Breast epithelium (tissue), 3 donors: ENCODE measurements at regions not wholly inside any gene's neighbourhood (a gene's known extent, or its start where the extent isn't known, plus 50 kb on each side); places are given as distances from the start of the nearest gene placed in this dataset.

Experiments
- POLR2A ChIP-seq: fragments of 450-650 bp; IDR thresholded peaks from one replicate; pipeline ENCODE4 v1.6.1; 2016; ENCODE audit warnings: antibody characterized with exemption, mild to moderate bottlenecking, moderate library complexity
- POLR2AphosphoS5 ChIP-seq, 3 donors: sonication (generic); formaldehyde crosslinking; IDR thresholded peaks; one replicate each; pipeline ENCODE4 v1.6.1; 2017; ENCODE audit warnings: antibody characterized with exemption in 3 of 3
- TF ChIP-seq, protein P1 (sequence below), 3 donors: fragments of 450-650 bp; IDR thresholded peaks; one replicate each; pipeline ENCODE4 v1.5.1; 2016 to 2017; ENCODE audit warnings: antibody characterized with exemption in 3 of 3, mild to moderate bottlenecking in 3 of 3, moderate library complexity in 3 of 3

DNA sequence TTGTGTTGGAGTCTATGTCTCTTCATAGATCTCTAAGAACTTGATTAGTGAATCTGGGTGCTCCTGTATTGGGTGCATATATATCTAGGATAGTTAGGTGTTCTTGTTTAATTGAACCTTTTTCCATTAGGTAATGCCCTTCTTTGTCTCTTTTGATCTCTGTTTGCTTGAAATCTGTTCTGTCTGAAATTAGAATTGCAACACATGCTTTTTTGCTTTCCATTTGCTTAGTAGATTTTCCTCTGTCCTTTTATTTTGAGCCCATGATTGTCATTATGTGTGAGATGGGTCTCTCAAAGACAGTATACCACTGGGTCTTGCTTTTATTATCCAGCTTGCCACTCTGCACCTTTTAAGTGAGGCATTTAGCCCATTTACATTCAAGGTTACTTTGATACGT, 79.1 kb upstream of the APOOL start:
- TF ChIP-seq, protein P1, sequence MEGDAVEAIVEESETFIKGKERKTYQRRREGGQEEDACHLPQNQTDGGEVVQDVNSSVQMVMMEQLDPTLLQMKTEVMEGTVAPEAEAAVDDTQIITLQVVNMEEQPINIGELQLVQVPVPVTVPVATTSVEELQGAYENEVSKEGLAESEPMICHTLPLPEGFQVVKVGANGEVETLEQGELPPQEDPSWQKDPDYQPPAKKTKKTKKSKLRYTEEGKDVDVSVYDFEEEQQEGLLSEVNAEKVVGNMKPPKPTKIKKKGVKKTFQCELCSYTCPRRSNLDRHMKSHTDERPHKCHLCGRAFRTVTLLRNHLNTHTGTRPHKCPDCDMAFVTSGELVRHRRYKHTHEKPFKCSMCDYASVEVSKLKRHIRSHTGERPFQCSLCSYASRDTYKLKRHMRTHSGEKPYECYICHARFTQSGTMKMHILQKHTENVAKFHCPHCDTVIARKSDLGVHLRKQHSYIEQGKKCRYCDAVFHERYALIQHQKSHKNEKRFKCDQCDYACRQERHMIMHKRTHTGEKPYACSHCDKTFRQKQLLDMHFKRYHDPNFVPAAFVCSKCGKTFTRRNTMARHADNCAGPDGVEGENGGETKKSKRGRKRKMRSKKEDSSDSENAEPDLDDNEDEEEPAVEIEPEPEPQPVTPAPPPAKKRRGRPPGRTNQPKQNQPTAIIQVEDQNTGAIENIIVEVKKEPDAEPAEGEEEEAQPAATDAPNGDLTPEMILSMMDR (IDR thresholded peaks at IDR 0.05) = no peak
- no peak for TF ChIP-seq POLR2A
- no peak for TF ChIP-seq POLR2AphosphoS5 (IDR thresholded peaks at IDR 0.05)
